ENCODE measurements at regions not wholly inside any gene's neighbourhood (a gene's known extent, or its start where the extent isn't known, plus 50 kb on each side); places are given as distances from the start of the nearest gene placed in this dataset.
"Not testable (repeated sequence)": the region's sequence is repeated elsewhere in the genome, so short reads cannot be mapped to it uniquely, and the experiment has no call there.

DNA sequence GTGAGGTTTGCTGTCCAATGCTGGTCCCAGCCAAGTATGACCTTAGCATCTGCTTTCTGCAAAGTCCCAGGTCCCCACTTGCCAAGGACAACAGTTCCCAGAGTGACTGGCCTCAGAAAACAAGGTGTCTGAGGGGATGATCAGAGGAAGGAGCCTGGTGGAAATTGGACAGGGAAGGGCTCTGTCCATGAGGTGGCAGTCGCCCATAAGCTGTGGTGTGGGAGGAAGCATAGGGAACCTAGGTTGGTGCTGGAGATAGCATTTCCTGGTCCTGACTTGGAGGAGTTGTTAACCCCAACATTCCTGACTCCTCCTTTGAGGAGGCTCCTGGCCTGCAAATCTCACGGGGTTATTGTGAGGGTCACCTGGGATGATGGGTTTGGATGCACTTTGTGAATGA, 77.8 kb downstream of the LIMS4 start:
- H3K27ac ChIP-seq; H3K4me3 ChIP-seq; DNase-seq (ENCODE audit: low spot score in 2 of 2); H3K9me3 ChIP-seq; H3K27me3 ChIP-seq; H3K36me3 ChIP-seq; H3K4me1 ChIP-seq: not testable (repeated sequence)
- WGBS, result no CpG with 5 or more reads among the region's 2 CpGs

DNA sequence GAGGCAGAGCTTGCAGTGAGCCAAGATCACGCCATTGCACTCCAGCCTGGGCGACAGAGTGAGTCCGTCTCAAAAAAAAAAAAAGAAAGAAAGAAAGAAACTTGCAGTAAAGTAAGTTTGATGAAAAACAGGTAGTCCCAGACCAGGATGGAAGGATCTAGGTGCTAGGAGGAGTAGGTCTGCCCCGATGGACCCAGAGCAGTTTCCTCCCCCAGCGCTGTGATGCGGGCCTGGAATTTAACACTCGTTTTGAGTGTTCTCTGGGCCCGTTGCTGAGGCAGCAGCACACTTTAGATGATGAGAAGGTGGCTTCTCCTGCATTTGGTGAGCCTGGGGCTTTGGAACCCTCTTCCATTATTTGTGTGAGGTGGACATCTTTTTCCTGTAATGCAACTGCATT, 80.2 kb downstream of the LIMS4 start:
- not testable (repeated sequence) for H3K9me3 ChIP-seq, H3K27ac ChIP-seq, H3K36me3 ChIP-seq, H3K27me3 ChIP-seq, H3K4me3 ChIP-seq, H3K4me1 ChIP-seq
- DNase-seq (ENCODE audit: low spot score in 2 of 2), result peak; percentile 28 to 65
- 100% methylated on average over 1 of the region's 8 CpGs for WGBS

DNA sequence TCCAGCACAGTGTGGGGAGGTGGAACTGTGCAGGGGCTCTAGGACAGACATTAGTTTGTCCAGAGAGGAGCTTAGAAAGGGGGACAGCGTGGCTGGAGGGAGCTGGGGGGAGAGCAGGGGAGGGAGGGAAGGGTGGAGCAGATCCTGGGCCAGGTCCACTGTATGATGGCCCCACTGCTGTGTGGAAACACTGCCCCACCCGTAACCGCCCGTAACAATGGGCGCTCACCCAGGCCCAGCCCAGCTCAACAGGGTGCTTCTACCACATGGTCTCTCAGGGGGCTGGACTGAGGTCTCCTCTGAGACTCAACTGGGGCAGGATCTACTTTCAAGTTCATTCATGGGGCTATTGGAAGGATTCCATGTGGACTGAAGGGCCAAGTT, 81.6 kb downstream of the LIMS4 start:
- WGBS, result no CpG with 5 or more reads among the region's 5 CpGs
- not testable (repeated sequence) for H3K9me3 ChIP-seq; H3K27ac ChIP-seq; H3K4me3 ChIP-seq; DNase-seq (ENCODE audit: low spot score in 2 of 2); H3K36me3 ChIP-seq; H3K4me1 ChIP-seq; H3K27me3 ChIP-seq

DNA sequence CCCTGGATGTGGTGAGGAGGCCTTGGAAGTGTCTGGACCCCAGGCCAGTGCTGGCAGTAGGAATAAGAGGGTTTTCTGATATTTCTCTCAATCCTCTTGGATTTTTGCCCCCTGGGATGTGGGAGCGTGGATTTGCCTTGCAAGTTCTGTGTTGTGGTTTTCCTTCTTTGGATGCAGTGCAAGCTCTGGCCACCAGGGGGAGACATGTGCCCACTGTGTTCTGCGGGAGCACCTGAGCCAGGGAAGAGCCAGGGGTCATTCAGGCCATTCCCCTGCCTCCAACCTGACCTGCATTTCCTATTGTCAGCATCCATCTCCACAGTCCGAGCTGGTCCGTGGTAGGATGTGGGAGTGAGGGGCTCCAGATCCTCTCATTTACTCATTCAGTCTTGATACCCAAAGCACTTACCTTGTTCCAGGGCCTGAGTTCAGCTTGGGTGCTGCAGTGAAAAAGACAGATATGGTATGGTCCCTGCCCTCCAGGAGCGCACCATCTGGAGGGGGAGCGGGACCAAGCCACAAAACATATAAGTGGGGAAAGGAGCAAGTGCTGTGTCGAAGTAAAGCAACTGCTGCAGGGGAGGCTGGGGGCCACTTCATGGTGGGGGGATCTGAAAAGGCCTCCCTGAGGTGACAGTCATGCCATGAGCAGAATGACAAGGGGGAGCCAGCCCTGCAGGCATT, 82.1 kb downstream of the LIMS4 start:
- not testable (repeated sequence) for H3K9me3 ChIP-seq, H3K4me3 ChIP-seq, H3K27ac ChIP-seq, H3K36me3 ChIP-seq, H3K4me1 ChIP-seq, H3K27me3 ChIP-seq
- peak; percentile 27 to 32 for DNase-seq (ENCODE audit: low spot score in 2 of 2)
- WGBS, result 70% methylated on average over 5 of the region's 7 CpGs

DNA sequence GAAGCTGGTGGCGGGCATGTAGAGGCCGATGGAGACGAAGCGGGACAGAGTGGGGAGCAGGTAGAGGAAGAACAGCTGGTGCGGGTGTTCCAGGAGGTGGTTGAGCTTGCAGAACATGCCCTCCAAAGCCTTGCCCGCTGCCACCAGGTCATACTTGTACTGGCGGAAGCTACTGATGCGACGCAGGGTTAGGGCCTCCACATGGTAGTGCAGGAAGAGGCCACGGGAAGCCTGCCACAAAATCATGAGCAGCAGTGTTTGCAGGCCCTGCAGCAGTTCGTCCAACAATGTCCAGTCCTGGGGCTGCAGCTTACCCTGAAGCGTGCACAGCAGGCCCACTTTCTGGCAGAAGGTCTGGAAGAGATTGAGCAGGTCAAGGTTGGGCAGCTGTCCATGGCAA, 85.6 kb downstream of the LIMS4 start:
- WGBS, result no CpG with 5 or more reads among the region's 12 CpGs
- H3K27me3 ChIP-seq, H3K36me3 ChIP-seq, H3K4me1 ChIP-seq, H3K27ac ChIP-seq, H3K4me3 ChIP-seq, H3K9me3 ChIP-seq: not testable (repeated sequence)
- peak in 1 of 2 donors; percentile 24 for DNase-seq (ENCODE audit: low spot score in 2 of 2)

DNA sequence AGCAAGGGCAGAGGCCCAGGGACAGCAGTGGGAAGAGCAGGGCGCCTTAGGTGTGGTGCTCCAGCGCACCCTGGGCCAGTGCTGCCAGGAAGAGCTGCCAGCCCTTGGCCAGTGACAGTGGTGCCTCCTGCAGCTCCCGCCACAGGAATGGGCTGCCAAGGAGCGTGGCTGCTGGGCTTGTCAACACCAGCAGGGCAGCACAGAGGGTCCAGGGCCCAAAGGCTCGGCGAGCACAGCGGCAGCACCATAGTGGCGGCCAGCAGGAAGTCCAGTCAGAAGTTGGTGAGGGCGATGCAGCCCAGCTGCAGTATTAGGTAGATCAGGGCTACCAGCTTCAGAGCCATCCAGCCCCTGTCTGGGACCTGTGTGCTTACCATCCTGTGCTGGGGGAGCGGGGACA, 86.1 kb downstream of the LIMS4 start:
- H3K9me3 ChIP-seq, H3K27ac ChIP-seq, H3K36me3 ChIP-seq, H3K4me3 ChIP-seq, H3K27me3 ChIP-seq, H3K4me1 ChIP-seq: not testable (repeated sequence)
- no CpG with 5 or more reads among the region's 10 CpGs for WGBS
- DNase-seq (ENCODE audit: low spot score in 2 of 2), result peak in 1 of 2 donors; percentile 43

DNA sequence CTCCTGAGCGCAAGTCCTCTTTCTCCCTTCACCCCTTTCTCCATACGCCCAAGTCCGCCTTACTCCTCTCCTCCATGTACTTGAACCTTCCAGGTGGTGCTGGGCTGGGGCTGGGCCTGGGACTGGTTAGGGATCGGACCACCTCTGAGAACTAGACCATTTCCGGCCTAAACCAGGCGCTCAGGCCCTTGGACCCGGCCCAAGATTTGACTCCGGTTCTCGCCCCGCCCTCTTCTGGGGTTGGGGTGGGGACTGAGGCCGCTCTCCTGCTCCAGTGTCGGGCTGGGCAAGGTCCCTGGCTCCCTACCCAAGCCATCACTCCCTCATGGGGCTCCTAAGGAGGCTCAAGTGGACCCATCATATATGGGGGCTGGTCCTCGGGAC, 87.9 kb downstream of the LIMS4 start:
- H3K36me3 ChIP-seq; H3K9me3 ChIP-seq; H3K4me1 ChIP-seq; H3K4me3 ChIP-seq; DNase-seq (ENCODE audit: low spot score in 2 of 2); H3K27ac ChIP-seq; H3K27me3 ChIP-seq: not testable (repeated sequence)
- WGBS, result no CpG with 5 or more reads among the region's 13 CpGs

DNA sequence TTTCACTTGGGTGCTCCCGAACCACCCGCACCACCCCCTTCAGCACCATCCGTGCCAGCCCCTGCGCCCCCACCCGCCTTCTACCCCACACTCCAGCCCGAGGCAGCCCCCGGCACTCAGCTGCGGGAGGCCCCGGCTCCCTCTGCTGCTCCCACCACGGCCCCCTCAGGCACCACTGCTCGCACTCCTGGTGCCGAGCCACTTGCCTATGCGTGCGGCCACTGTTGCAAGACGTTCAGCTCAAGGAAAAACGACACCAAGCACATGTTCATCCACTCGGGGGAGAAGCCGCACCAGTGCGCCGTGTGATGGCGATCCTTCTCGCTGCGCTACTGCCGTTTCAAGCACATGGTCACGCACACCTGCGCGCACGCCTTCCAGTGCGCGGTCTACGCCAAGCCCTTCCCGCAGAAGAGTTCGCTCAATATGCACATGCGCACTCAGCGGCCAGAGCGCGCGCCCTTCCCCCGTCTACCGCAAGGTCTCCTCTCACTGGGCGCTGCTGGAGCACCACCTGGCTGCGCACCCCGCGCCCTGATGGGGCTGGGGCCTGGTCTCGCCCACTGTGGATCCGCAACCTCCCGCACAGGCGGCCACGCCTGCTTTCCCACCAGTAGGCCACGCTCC, 88.4 kb downstream of the LIMS4 start:
- not testable (repeated sequence) for H3K4me1 ChIP-seq; H3K27ac ChIP-seq; H3K4me3 ChIP-seq; DNase-seq (ENCODE audit: low spot score in 2 of 2); H3K27me3 ChIP-seq; H3K36me3 ChIP-seq; H3K9me3 ChIP-seq
- no CpG with 5 or more reads among the region's 50 CpGs for WGBS

DNA sequence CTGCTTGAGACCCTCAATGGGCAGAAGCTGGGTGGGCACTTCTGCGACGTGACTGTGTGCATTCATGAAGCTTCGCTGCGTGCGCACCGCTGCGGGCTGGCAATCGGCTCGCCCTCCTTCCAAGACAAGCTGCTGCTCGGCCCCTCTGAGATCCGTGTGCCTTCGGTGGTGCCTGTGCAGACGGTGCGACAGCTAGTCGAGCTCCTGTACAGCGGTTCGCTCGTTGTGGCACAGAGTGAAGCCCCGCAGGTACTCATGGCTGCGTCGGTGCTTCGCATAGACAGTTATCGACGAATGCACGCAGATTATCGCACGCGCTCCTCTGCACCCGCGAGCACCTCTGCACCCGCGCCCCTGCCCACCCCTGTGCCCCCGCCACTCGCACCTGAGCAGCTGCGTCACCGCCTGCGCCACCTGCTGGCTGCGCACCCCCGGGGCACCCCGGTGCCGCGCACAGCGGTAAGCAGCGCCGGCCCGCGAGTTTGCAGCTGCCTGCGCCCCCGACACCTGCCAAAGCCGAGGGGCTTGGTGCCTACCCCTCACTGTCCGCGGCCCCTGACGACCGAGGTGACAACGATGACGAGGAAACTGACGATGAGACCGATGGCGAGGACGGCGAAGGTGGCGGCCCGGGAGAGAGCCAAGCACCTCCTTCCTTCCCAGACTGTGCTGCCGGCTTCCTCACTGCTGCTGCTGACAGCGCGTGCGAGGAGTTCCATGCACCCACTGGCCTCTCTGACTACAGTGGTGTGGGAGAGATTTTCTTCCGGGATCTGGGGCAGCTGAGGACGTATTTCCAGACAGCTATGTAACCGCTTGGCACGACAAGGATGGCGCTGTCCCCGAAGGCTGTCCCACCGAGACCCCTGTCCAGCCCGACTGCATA, 89.2 kb downstream of the LIMS4 start:
- H3K27ac ChIP-seq; H3K4me3 ChIP-seq; H3K27me3 ChIP-seq; H3K4me1 ChIP-seq; H3K36me3 ChIP-seq; H3K9me3 ChIP-seq; DNase-seq (ENCODE audit: low spot score in 2 of 2): not testable (repeated sequence)
- no CpG with 5 or more reads among the region's 75 CpGs for WGBS

DNA sequence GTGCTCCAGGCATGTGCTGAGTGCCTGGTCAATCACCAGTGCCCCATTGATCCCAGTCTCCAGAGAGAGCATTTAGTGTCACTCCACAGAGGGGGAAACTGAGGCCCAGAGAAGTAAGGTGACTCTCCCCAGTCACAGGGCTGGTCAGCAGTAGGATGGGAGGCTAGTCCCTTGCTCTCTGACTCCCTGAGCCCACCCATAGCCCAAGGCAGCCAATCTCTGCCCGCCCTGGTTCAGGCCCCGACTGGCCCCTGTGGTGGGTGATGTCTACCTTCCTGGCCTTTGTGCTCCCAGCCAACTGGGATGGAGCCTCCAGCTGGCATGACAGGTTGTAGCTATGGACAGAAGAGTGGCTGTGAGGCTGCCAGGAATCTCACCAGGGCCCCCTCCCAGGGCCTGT, 99.1 kb downstream of the LIMS4 start:
- H3K9me3 ChIP-seq, H3K27me3 ChIP-seq, H3K36me3 ChIP-seq, H3K4me3 ChIP-seq, H3K4me1 ChIP-seq, H3K27ac ChIP-seq: not testable (repeated sequence)
- WGBS, result no CpG with 5 or more reads among the region's 2 CpGs
- peak in 1 of 2 donors; percentile 45 for DNase-seq (ENCODE audit: low spot score in 2 of 2)

DNA sequence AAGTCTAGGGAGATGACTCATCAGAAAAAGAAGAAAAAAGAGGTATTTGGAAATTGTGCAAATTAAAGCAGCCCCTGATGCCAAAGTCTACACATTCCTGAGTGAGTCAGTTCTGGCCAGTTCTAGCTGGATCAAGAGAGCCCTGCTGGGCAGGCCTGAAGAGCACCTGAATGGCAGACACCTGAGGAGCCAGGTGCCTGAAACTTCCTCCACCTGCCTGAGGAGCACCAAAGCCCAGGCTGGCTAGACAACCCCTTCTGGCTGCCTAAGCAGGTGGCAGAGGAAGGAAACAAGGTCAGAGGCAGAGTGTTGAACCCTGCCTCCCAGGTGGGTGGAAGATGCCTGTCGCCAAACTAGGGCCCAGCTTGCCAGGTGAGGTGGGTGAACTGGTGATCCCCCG, 101.0 kb downstream of the LIMS4 start:
- not testable (repeated sequence) for H3K4me1 ChIP-seq, H3K4me3 ChIP-seq, H3K27me3 ChIP-seq, H3K9me3 ChIP-seq, H3K36me3 ChIP-seq, H3K27ac ChIP-seq
- DNase-seq (ENCODE audit: low spot score in 2 of 2), result peak in 1 of 2 donors; percentile 13
- WGBS, result no CpG with 5 or more reads among the region's 2 CpGs

DNA sequence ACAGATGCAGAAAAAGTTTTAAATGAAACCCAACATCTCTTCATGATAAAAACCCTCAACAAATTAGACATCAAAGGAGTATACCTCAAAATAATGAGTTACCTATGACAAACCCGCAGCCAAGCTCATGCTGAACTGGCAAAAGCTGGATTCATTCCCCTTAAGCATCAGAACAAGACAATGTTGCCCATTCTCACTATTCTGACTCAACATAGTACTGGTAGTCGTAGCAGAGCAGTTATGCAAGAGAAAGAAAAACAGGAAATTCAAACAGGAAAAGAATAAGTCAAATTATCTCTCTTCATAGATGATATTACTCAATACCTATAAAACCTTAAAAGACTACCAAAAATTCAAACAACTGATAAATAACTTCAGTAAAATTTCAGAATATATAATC, 115.0 kb downstream of the LIMS4 start:
- not testable (repeated sequence) for H3K9me3 ChIP-seq; DNase-seq (ENCODE audit: low spot score in 2 of 2); H3K4me1 ChIP-seq; H3K4me3 ChIP-seq; H3K27ac ChIP-seq; H3K27me3 ChIP-seq; H3K36me3 ChIP-seq
- no CpG with 5 or more reads among the region's 2 CpGs for WGBS

DNA sequence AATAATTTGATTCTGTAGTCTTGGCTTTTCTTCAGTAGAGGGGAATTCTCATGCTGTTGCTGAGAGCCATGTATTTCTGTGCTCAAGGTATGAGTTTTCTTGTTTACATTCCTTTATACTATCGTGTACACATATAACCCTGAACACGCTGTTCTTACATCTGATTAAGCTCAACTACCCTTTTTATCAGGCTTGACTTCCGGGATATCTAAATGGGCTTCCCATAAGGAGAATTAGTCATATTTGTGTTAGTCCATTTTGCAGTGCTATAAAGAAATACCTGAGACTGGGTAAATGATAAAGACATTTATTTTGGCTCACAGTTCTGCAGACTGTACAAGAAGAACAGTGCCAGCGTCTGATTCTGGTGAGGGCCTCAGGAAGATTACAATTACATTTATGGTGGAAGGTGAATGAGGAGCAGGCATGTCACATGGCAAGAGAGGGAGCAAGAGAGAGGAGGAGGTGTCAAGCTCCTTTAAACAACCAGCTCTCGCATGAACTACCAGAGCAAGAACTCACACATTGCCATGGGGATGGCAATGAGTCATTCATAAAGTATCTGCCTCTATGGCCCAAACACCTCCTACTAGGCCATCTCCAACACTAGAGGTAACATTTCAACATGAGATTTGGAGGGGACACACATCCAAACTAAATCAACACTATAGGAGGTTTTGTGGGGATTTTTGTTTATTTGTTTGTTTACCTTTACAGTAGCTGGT, 118.2 kb downstream of the LIMS4 start:
- not testable (repeated sequence) for H3K27me3 ChIP-seq; H3K27ac ChIP-seq; H3K9me3 ChIP-seq; H3K4me3 ChIP-seq; H3K4me1 ChIP-seq; H3K36me3 ChIP-seq; DNase-seq (ENCODE audit: low spot score in 2 of 2)
- no CpG with 5 or more reads among the region's 5 CpGs for WGBS

DNA sequence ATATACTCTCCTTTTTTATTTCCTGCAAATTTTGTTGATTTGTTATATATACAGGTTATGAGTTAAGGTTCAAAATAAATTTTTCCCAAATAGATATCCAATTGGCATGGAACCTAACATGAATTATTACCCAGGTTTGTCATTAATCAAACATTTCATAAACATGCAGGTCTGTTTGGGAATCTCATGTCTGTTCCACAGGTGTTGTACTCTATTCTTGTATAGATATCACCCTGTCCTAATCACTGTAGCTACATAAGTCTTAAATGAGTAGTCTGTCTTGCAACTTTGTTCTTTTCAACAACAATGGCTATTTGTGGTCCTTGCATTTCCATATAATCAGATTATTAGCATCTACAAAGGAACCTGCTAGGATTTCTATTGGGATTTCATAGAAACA, 121.9 kb downstream of the LIMS4 start:
- not testable (repeated sequence) for H3K27me3 ChIP-seq; H3K4me1 ChIP-seq; DNase-seq (ENCODE audit: low spot score in 2 of 2); H3K9me3 ChIP-seq; H3K4me3 ChIP-seq; H3K27ac ChIP-seq; H3K36me3 ChIP-seq

All from suprapubic skin (tissue), 4 donors.